ENCODE measurements at regions not wholly inside any gene's neighbourhood (a gene's known extent, or its start where the extent isn't known, plus 50 kb on each side); places are given as distances from the start of the nearest gene placed in this dataset.
A peak's percentile ranks its signal among the peaks of the same experiment; 100 is the strongest.

- H3K79me2 ChIP-seq (ENCODE audit: insufficient read depth, low read depth): no peaks in the 10 kb centered on the region
- no peak overlapping the region for H3K9ac ChIP-seq
- no peak for TF ChIP-seq CTCF (conservative IDR thresholded peaks at IDR 0.05; ENCODE audit: low read depth, low read length)
- no peaks in the 10 kb centered on the region for H4K20me1 ChIP-seq (ENCODE audit: insufficient read depth)
- H3K4me3 ChIP-seq (IDR thresholded peaks at IDR 0.05; ENCODE audit: insufficient read depth, low read depth, low read length): no peak overlapping the region
- H3K4me2 ChIP-seq: no peak overlapping the region
- H3K27ac ChIP-seq: no peak overlapping the region
- no peaks in the 10 kb centered on the region for H3K36me3 ChIP-seq (ENCODE audit: insufficient read depth)
- no peaks in the 10 kb centered on the region for H3K27me3 ChIP-seq (ENCODE audit: insufficient read depth, low read depth)
- H2AFZ ChIP-seq (ENCODE audit: low read depth): no peak overlapping the region
- peaks cover 46% of the 10 kb centered on the region for H3K4me1 ChIP-seq (ENCODE audit: low read depth, poor library complexity, severe bottlenecking)
Observed at GRCh38 chr5:87853541-87853940, 415.1 kb downstream of the TMEM161B start.

DNA sequence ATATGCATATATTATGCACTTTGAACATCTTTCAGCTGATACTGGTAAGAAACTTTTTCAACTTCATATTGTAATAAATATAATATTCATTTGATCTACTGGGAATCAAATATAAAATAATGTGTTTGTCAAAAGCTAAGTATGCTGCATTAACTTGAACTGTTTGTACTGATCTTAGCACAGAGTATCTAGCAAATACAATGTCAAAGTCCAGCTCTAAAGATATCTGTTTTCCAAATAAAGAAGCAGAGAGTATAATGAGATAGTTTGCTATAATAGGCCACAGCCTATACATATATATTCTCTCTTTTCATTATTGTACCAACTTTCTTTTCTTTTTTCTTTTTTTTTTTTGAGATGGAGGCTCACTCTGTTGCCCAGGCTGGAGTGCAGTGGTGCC is 417.0 kb downstream of the TMEM161B start:
- no peaks in the 10 kb centered on the region for H3K79me2 ChIP-seq (ENCODE audit: insufficient read depth, low read depth)
- peaks cover 46% of the 10 kb centered on the region for H3K4me1 ChIP-seq (ENCODE audit: low read depth, poor library complexity, severe bottlenecking)
- no peaks in the 10 kb centered on the region for H4K20me1 ChIP-seq (ENCODE audit: insufficient read depth)
- peak overlapping the region; percentile 43; the same call in 1 of the 2 replicates for H2AFZ ChIP-seq (ENCODE audit: low read depth)
- H3K27me3 ChIP-seq (ENCODE audit: insufficient read depth, low read depth): no peaks in the 10 kb centered on the region
- H3K27ac ChIP-seq: peak overlapping the region; percentile 82
- peak overlapping the region; percentile 43; the same call in 1 of the 2 replicates for H3K9ac ChIP-seq
- H3K36me3 ChIP-seq (ENCODE audit: insufficient read depth): no peaks in the 10 kb centered on the region
- no peak overlapping the region for H3K4me3 ChIP-seq (IDR thresholded peaks at IDR 0.05; ENCODE audit: insufficient read depth, low read depth, low read length)
- H3K4me2 ChIP-seq: peak overlapping the region; percentile 83
- TF ChIP-seq CTCF (conservative IDR thresholded peaks at IDR 0.05; ENCODE audit: low read depth, low read length): no peak

- Histone ChIP-seq H3K4me2 (peak overlapping the region; percentile 83), H3K4me3 (IDR thresholded peaks at IDR 0.05; ENCODE audit: insufficient read depth, low read depth, low read length) (no peak overlapping the region), H3K36me3 (ENCODE audit: insufficient read depth) (no peaks in the 10 kb centered on the region), H3K27ac (peak overlapping the region; percentile 82), H3K9ac (peak overlapping the region; percentile 43; the same call in 1 of the 2 replicates), H4K20me1 (ENCODE audit: insufficient read depth) (no peaks in the 10 kb centered on the region), H2AFZ (ENCODE audit: low read depth) (peak overlapping the region; percentile 43; the same call in 1 of the 2 replicates), H3K79me2 (ENCODE audit: insufficient read depth, low read depth) (no peaks in the 10 kb centered on the region), H3K27me3 (ENCODE audit: insufficient read depth, low read depth) (no peaks in the 10 kb centered on the region), H3K4me1 (ENCODE audit: low read depth, poor library complexity, severe bottlenecking) (peaks cover 46% of the 10 kb centered on the region)
- TF ChIP-seq CTCF (conservative IDR thresholded peaks at IDR 0.05; ENCODE audit: low read depth, low read length): no peak
Observed at GRCh38 chr5:87850843-87851242, 417.8 kb downstream of the TMEM161B start.

DNA sequence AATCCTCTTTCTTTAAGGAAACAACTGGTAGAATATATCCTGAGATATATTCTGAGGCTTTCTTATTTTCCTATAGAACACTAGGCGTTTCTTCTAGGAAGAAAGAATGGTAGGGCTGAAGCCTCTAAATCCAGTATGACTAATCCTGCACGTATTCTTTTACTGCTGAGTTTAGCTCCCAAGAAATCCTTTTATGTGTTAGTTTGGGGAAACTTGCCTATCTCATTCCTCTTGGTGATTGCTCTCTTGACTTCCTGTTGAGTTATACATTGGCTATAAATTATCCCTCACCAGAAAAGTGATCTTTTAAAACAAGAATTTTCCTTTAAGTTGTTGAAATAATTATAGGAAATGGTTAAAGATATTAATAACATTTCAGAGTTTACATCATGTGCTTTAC is 422.9 kb downstream of the TMEM161B start:
- Histone ChIP-seq H4K20me1 (ENCODE audit: insufficient read depth) (no peaks in the 10 kb centered on the region), H3K36me3 (ENCODE audit: insufficient read depth) (no peaks in the 10 kb centered on the region), H3K4me1 (ENCODE audit: low read depth, poor library complexity, severe bottlenecking) (peaks cover 21% of the 10 kb centered on the region), H2AFZ (ENCODE audit: low read depth) (no peak overlapping the region), H3K27ac (no peak overlapping the region), H3K27me3 (ENCODE audit: insufficient read depth, low read depth) (no peaks in the 10 kb centered on the region), H3K79me2 (ENCODE audit: insufficient read depth, low read depth) (no peaks in the 10 kb centered on the region), H3K9ac (no peak overlapping the region), H3K4me3 (IDR thresholded peaks at IDR 0.05; ENCODE audit: insufficient read depth, low read depth, low read length) (no peak overlapping the region), H3K4me2 (no peak overlapping the region)
- TF ChIP-seq CTCF (conservative IDR thresholded peaks at IDR 0.05; ENCODE audit: low read depth, low read length): no peak
